NCI-H1105 treated with DMSO at 0.1 percent for 48 hours (cell line): ENCODE measurements at regions not wholly inside any gene's neighbourhood (a gene's known extent, or its start where the extent isn't known, plus 50 kb on each side); places are given as distances from the start of the nearest gene placed in this dataset.

Source experiments
- DNase-seq: peaks from one replicate; lab custom pipeline; 2025; lab: John Stamatoyannopoulos, UW

DNA sequence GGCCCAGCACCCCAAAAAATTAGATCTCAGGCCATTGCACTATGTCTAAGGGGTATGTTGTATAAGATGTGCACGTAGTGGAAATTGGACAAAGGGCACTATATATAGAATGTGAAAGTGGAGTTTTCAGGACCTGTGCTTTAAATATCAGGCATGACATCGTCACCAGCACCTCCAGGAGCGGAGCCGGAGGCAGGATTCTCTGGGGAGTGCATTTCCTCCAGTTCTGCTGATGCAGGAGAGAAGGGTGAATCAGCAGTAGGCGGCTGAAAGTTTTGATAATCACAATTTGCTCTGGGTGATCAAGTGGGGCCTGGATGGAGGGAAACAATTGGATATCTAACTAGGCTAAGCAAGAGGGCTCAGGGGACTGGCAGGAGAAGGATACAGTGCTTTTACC, 69.1 kb upstream of the NTM start:
- no peak for DNase-seq

DNA sequence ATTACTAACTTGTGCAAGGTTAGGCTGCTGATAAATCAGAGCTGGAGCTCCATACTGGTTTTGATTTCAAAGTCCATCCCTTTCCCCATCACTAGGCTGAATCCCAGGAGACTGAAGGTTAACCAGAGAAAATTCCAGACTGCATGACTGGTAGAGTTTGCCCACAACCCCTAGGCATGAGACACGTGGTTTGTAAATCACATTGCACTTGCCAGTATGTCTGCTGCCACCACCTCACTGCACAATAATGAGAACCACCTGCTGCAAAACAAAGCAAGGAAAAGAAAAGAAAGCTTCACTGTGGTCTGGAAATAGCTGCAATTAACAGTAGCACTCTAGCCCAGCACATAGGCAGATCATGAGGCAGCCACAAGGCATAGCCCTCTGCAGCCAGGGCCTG, 67.6 kb upstream of the NTM start:
- DNase-seq: peak; percentile 89

DNA sequence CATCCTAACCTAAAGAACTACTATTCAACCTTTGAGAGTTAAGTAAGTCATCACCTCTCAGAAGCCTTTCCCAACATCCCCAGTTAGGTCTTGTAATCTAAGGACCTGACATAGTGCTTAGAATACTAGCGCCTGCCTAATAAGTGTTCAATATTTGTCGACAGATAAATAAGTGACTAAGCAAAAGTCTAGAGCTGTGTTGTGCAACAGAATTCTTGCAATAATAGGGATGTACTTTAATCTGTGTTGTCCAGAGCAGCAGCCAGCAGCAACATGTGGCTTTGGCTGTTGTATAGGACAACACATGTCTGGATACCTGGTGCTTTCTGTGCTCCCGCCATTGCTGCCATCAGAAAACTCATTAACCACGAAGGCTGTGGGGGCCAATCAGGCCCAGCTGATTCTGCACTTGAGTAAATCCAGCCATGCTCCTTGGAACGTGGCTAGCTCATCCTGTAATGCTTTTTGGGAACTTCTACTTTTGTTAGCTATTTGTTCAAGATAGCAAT, 66.8 kb upstream of the NTM start:
- DNase-seq: no peak

DNA sequence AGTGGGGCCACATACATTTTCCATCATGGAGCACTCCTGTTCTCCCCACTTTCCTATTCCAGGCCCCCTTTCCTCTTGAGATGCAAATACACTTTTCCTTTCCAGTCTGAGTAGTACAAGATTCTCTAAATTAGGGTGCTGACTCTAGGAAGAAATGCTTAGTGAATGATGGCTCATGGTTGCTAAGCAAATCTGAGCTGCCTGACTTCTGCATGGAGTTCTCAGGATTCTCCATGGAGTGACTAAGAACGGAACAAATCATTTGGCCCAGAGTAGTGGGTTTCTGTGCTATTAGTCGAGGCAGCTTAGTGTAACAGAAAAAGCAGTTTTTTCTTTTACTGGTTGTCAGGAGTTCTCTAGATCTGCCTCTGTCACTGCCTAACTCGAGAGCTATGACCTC, 65.4 kb upstream of the NTM start:
- no peak for DNase-seq

DNA sequence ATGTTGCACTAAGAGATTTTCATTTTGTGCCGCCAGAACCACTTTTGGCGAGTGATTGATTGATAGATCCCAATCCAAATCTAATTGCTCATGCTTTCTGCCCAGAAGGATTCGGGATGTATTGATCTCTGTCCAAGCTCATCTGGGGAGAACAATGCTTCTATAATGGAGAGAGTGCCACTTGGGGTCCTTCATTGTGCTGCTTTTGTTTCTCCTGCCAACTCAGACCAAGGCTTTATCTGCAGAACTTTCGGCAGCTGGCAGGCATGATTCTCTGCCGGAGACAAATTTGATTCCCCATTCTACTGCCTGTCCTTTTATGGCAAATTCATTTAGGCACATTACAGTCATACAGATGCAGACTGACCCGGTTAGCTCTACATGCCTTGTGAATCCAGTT, 62.9 kb upstream of the NTM start:
- DNase-seq: no peak

DNA sequence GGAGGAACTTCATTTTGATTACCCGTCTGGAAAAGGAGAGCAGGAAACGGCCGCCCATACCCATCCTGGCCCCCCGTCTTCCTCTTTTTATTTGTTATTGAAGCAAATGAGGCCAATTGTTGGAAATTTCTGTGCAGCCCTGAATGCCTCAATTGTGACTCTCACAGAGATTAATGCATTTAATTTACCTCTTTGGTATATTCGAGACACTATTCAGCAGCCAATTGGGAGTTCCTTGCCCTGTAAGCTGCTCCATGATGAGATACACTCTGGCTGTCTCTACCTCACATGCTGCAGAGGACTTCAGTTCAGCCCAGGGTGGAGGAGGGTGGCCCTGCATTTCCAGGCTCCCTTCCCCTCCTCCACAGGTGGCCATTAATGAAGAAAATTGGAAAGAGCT, 60.6 kb upstream of the NTM start:
- no peak for DNase-seq

DNA sequence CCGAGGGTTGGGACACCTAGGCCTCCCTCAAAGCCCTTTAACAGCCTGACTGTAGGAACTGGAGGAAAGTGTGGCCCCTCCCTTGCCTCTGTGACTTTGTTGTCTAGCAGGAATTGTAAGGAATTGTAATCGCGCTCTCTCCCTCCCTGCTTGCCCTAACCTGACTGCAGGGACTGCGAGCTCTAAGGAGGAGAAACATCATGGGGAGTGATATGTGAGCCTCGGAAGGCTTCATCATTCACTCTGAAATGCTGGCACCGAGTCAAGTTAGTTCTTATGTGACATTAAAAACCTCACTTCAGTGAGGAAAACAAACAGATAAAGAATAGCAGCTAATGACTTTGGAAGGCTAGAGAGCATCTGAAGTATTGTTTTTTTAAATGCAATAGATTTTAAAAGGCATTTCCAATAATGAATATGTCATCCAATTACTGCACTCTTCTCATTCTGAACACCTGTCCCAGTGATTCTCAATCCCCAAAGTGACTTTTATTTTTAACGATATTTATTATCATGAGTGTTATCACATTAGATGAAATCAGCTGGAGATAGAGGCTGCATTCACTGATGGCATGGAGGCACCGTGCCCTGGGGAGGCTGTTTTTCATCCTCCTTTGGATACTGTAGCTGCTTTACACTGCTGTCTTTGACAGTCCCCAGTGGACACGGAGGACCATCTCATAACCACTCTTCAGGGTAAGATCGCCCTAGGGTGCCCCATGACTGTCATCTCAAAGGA, 58.5 kb upstream of the NTM start:
- DNase-seq: peak; percentile 100
